ENCODE measurements at regions not wholly inside any gene's neighbourhood (a gene's known extent, or its start where the extent isn't known, plus 50 kb on each side); places are given as distances from the start of the nearest gene placed in this dataset.

GRCh38 chr5:91302958-91303357 is 80.2 kb downstream of the ARRDC3 start:
- TF ChIP-seq CTCF (conservative IDR thresholded peaks at IDR 0.05) (no peak), EZH2 (IDR thresholded peaks at IDR 0.05; ENCODE audit: low read depth) (no peak)
